ENCODE measurements at regions not wholly inside any gene's neighbourhood (a gene's known extent, or its start where the extent isn't known, plus 50 kb on each side); places are given as distances from the start of the nearest gene placed in this dataset.
"Not testable (repeated sequence)": the region's sequence is repeated elsewhere in the genome, so short reads cannot be mapped to it uniquely, and the experiment has no call there.

DNA sequence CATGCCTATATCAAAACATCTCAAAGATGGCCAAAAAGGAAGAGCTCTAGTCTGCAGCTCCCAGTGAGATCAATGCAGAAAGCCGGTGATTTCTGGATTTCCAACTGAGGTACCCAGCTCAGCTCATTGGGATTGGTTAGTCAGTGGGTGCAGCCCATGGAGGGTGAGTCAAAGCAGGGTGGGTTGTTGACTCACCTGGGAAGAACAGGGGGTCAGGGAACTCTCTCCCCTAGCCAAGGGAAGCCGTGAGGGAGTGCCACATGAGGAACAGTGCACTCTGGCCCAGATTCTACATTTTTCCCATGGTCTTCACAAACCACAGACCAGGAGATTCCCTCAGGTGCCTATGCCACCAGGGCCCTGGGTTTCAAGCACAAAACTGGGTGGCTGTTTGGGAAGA, 57.3 kb upstream of the FGF16 start:
- no peak for TF ChIP-seq CTCF (conservative IDR thresholded peaks at IDR 0.05)
- H3K4me2 ChIP-seq (ENCODE audit: insufficient read depth, insufficient read length, low read length), result no peak overlapping the region
- H3K18ac ChIP-seq (ENCODE audit: insufficient read length, low read depth, low read length), result no peak overlapping the region
- no peak overlapping the region for H2AK5ac ChIP-seq (ENCODE audit: insufficient read length, low read length)
- H3K23ac ChIP-seq (ENCODE audit: insufficient read length, low read depth, low read length), result no peak overlapping the region
- no peak overlapping the region for H4K5ac ChIP-seq (ENCODE audit: insufficient read length, low read depth, low read length)
- H2BK12ac ChIP-seq (ENCODE audit: insufficient read length, low read depth, low read length), result no peak overlapping the region
- no peak overlapping the region for H2BK15ac ChIP-seq (ENCODE audit: low read depth, low read length)
- no peaks in the 10 kb centered on the region for H3K4me1 ChIP-seq (ENCODE audit: insufficient read depth, low read length)
- H3K9ac ChIP-seq (ENCODE audit: extremely low read depth, insufficient read length, low read length), result no peak overlapping the region
- H3K27me3 ChIP-seq (ENCODE audit: insufficient read depth, low read length), result no peaks in the 10 kb centered on the region
- no peak overlapping the region for H3K4ac ChIP-seq (ENCODE audit: low read depth, low read length)
- H3K27ac ChIP-seq (ENCODE audit: insufficient read length, low read depth, low read length), result no peak overlapping the region
- H3K23me2 ChIP-seq (ENCODE audit: insufficient read length, low read depth, low read length, poor library complexity, severe bottlenecking), result no peaks in the 10 kb centered on the region
- Mint-ChIP-seq H3K4me3 (no peak overlapping the region), H3K9me3 (peaks cover 92 to 94% of the 10 kb centered on the region in 2 experiments), H3K27me3 (ENCODE audit: low read depth) (no peaks in the 10 kb centered on the region), H3K36me3 (ENCODE audit: insufficient read depth in 1 of 3, low read depth in 3 of 3) (peaks cover 3 to 9% (median 4%) of the 10 kb centered on the region in 3 experiments; a peak in 5 of 7 replicates), H3K27ac (no peak overlapping the region), H3K4me1 (no peaks in the 10 kb centered on the region)
- H3K56ac ChIP-seq (ENCODE audit: insufficient read length, low read depth, low read length), result no peak overlapping the region
- no CpG with 5 or more reads among the region's 2 CpGs for WGBS (ENCODE audit: extremely low coverage, insufficient read length, low lambda C conversion rate)
- H3T11ph ChIP-seq (ENCODE audit: low read length), result no peak overlapping the region
- H2BK120ac ChIP-seq (ENCODE audit: low read depth, low read length, poor library complexity, severe bottlenecking), result no peak overlapping the region
- no peak overlapping the region for H4K91ac ChIP-seq (ENCODE audit: insufficient read length, low read depth, low read length)
- no peak for DNase-seq
- no peaks in the 10 kb centered on the region for H3K79me2 ChIP-seq (ENCODE audit: insufficient read depth, low read length)
- no peak overlapping the region for H2BK20ac ChIP-seq (ENCODE audit: low read depth, low read length, poor library complexity, severe bottlenecking)
- H3K9me3 ChIP-seq (ENCODE audit: control insufficient read depth, low read depth, low read length), result peaks cover 6% of the 10 kb centered on the region
- H2BK5ac ChIP-seq (ENCODE audit: insufficient read length, low read length), result no peak overlapping the region
- no peaks in the 10 kb centered on the region for H3K79me1 ChIP-seq (ENCODE audit: insufficient read depth, low read depth, low read length, poor library complexity, severe bottlenecking)
- H2AFZ ChIP-seq (ENCODE audit: low read length), result no peak overlapping the region
- no peak overlapping the region for H3K14ac ChIP-seq (ENCODE audit: insufficient read depth, low read length)
- no peak overlapping the region for H4K8ac ChIP-seq (replicated peaks; ENCODE audit: insufficient read length, low read depth, low read length)
- no peaks in the 10 kb centered on the region for H4K20me1 ChIP-seq (ENCODE audit: control insufficient read depth, insufficient read depth, insufficient read length)

GRCh38 chrX:77390365-77390764, 56.8 kb upstream of the FGF16 start:
- H3K9me3 Mint-ChIP-seq, result peaks cover 93 to 94% of the 10 kb centered on the region in 2 experiments
- H2AK5ac ChIP-seq (ENCODE audit: insufficient read length, low read length); H3K27me3 ChIP-seq (ENCODE audit: insufficient read depth, low read length); H3K18ac ChIP-seq (ENCODE audit: insufficient read length, low read depth, low read length); H3K27ac Mint-ChIP-seq; H2BK15ac ChIP-seq (ENCODE audit: low read depth, low read length); H4K5ac ChIP-seq (ENCODE audit: insufficient read length, low read depth, low read length); H3K56ac ChIP-seq (ENCODE audit: insufficient read length, low read depth, low read length); H3K79me1 ChIP-seq (ENCODE audit: insufficient read depth, low read depth, low read length, poor library complexity, severe bottlenecking); H4K8ac ChIP-seq (replicated peaks; ENCODE audit: insufficient read length, low read depth, low read length); H3K4me1 ChIP-seq (ENCODE audit: insufficient read depth, low read length); H3K4ac ChIP-seq (ENCODE audit: low read depth, low read length); H3K27ac ChIP-seq (ENCODE audit: insufficient read length, low read depth, low read length); H3K4me1 Mint-ChIP-seq; H3K36me3 Mint-ChIP-seq (ENCODE audit: insufficient read depth in 1 of 3, low read depth in 3 of 3); H2BK5ac ChIP-seq (ENCODE audit: insufficient read length, low read length); H3K79me2 ChIP-seq (ENCODE audit: insufficient read depth, low read length); H2AFZ ChIP-seq (ENCODE audit: low read length); H4K91ac ChIP-seq (ENCODE audit: insufficient read length, low read depth, low read length); H3T11ph ChIP-seq (ENCODE audit: low read length); H3K9me3 ChIP-seq (ENCODE audit: control insufficient read depth, low read depth, low read length); H3K23ac ChIP-seq (ENCODE audit: insufficient read length, low read depth, low read length); H4K20me1 ChIP-seq (ENCODE audit: control insufficient read depth, insufficient read depth, insufficient read length); DNase-seq; H2BK12ac ChIP-seq (ENCODE audit: insufficient read length, low read depth, low read length); H3K9ac ChIP-seq (ENCODE audit: extremely low read depth, insufficient read length, low read length); H3K27me3 Mint-ChIP-seq (ENCODE audit: low read depth); H3K23me2 ChIP-seq (ENCODE audit: insufficient read length, low read depth, low read length, poor library complexity, severe bottlenecking); H3K14ac ChIP-seq (ENCODE audit: insufficient read depth, low read length); H2BK120ac ChIP-seq (ENCODE audit: low read depth, low read length, poor library complexity, severe bottlenecking); H3K4me3 Mint-ChIP-seq; H3K4me2 ChIP-seq (ENCODE audit: insufficient read depth, insufficient read length, low read length); H2BK20ac ChIP-seq (ENCODE audit: low read depth, low read length, poor library complexity, severe bottlenecking): not testable (repeated sequence)
- WGBS (ENCODE audit: extremely low coverage, insufficient read length, low lambda C conversion rate), result no CpG with 5 or more reads among the region's 7 CpGs

Data from H9 (cell line).